Spleen (tissue), 11 donors: ENCODE measurements at regions not wholly inside any gene's neighbourhood (a gene's known extent, or its start where the extent isn't known, plus 50 kb on each side); places are given as distances from the start of the nearest gene placed in this dataset.
"Not testable (repeated sequence)": the region's sequence is repeated elsewhere in the genome, so short reads cannot be mapped to it uniquely, and the experiment has no call there.

Source experiments
- DNase-seq: peaks from one replicate; pipeline ENCODE4 v3.0.0-alpha.2; 2020
- H3K27ac ChIP-seq, 8 donors: fragments of 200-600 bp; sonication (generic) in 7 of 8; 1 replicate in 4 of 8; 2 replicates in 4 of 8; pipeline versions ENCODE4 v1.5.0 to v1.8.0; 2016 to 2021; ENCODE audit warnings: inconsistent platforms in 4 of 8, mild to moderate bottlenecking in 4 of 8, moderate library complexity in 1 of 8
- H3K27me3 ChIP-seq, 7 donors: fragments of 200-600 bp; sonication (generic) in 6 of 7; replicated peaks in 1 of 7; 1 replicate in 4 of 7; 2 replicates in 3 of 7; pipeline versions ENCODE4 v1.5.0 to v1.8.0; 2016 to 2021; ENCODE audit warnings: inconsistent platforms in 3 of 7, mild to moderate bottlenecking in 1 of 7
- H3K36me3 ChIP-seq, 6 donors: fragments of 200-600 bp; sonication (generic) in 5 of 6; 1 replicate in 4 of 6; 2 replicates in 2 of 6; pipeline versions ENCODE4 v1.5.0 to v1.8.0; 2016 to 2021; ENCODE audit warnings: inconsistent platforms in 2 of 6
- H3K4me1 ChIP-seq, 6 donors: fragments of 200-600 bp; sonication (generic) in 5 of 6; 1 replicate in 3 of 6; 2 replicates in 3 of 6; pipeline versions ENCODE4 v1.5.0 to v1.8.0; 2016 to 2021; ENCODE audit warnings: inconsistent platforms in 3 of 6
- H3K4me3 ChIP-seq, 8 donors: fragments of 200-600 bp; sonication (generic) in 7 of 8; 1 replicate in 4 of 8; 2 replicates in 4 of 8; pipeline versions ENCODE4 v1.5.0 to v1.8.0; 2016 to 2021; ENCODE audit warnings: inconsistent platforms in 4 of 8, mild to moderate bottlenecking in 4 of 8, moderate library complexity in 2 of 8
- H3K9me3 ChIP-seq, 8 donors: fragments of 200-600 bp; sonication (generic) in 7 of 8; 1 replicate in 4 of 8; 2 replicates in 4 of 8; pipeline versions ENCODE4 v1.5.0 to v1.8.0; 2016 to 2021; ENCODE audit warnings: inconsistent platforms in 4 of 8
- POLR2A ChIP-seq, 3 donors: fragments of 450-650 bp; IDR thresholded peaks; one replicate each; pipeline ENCODE4 v1.5.1; 2017; ENCODE audit warnings: antibody characterized with exemption in 3 of 3, mild to moderate bottlenecking in 1 of 3
- POLR2AphosphoS5 ChIP-seq, 3 donors: sonication (generic); formaldehyde crosslinking; IDR thresholded peaks; one replicate each; pipeline ENCODE4 v1.5.1; 2017; ENCODE audit warnings: antibody characterized with exemption in 3 of 3
- WGBS, 5 donors: extraction: QIAGEN DNeasy Blood & Tissue Kit in 3 of 5; methylation state at CpG; one replicate each; pipeline versions ENCODE4 v1.1.5 to v1.1.7; 2013 to 2018; 5-methylcytosine and 5-hydroxymethylcytosine counted together
- intact Hi-C: fragments of 100-400 bp; cut with DNase I; formaldehyde crosslinking; loops from one replicate; pipeline ENCODE4 v1.15.0; 2023; ENCODE audit warnings: low total_unique reads
- TF ChIP-seq, protein P1 (sequence below), 11 experiments: fragments of 200-600 bp in 7 of 11; fragments of 450-650 bp in 4 of 11; sonication (generic) in 4 of 11; IDR thresholded peaks in 8 of 11; conservative IDR thresholded peaks in 3 of 11; 1 replicate in 7 of 11; 2 replicates in 4 of 11; pipeline versions ENCODE4 v1.4.0 to v1.8.0; 2016 to 2021; ENCODE audit warnings: antibody characterized with exemption in 11 of 11, inconsistent platforms in 4 of 11, mild to moderate bottlenecking in 1 of 11
- donor health status: healthy with polysubstance abuse.
- donor health status: DM: no; HTN: no; CAD: no; lungs with moderate emphysema.
- donor health status: DM: no; HTN: no; CAD: no.
- donor health status: Bipolar disorder and iron deficiency.
- donor health status: healthy.
- donor health status: DM: no; HTN: no; CAD: no.
- donor health status: DM: yes; HTN: yes; CAD: no.

DNA sequence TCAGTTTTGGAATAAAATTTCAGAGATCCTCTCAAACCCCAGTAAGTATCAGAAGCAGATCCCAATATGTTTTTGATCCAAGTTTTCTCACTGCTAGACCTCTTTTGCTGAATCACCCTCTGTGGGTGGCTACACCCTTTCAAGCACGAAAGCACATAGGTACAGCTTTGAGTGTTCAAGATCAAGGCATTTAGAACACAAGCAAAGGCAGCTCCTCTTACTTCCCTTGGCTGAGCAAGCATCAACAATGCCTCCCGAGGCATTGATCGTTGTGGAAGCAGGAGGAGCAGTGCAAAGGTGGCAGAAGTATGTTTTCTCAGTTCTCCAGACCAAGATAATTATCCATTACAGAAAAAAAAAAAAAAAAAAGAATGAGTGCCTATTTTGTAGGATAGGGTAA lies 72.0 kb upstream of the TSPAN7 start:
- no peak overlapping the region for H3K27ac ChIP-seq

DNA sequence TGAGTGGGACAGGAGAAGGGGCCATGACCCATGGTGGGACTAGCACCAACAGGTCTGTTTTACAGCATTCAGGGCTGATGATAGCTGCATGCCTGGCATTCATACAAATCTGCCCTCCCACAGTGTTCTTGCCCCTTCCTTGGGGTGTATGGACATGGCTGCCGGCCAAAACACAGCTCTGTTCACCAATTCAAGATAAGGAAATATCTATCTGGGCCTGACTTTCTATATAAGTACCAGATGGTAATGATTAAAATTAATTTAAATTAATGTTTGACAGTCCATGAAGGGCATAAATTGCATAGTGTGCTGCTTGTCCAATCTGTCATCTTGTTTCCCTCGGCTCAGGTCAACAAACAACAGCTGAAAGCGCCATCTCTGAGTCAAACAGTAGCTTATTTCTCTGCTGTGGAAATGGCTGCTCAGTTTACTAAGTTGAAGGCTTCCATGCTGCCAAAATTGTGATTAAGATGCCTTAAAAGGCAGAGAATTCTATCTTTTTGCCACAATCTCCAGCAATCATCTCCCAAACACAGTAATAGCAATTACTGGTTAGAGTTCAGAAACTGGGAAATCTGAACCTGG lies 67.0 kb upstream of the TSPAN7 start:
- intact Hi-C loops = no loop called here
- no peak for DNase-seq
- Histone ChIP-seq H3K4me1 (no peaks in the 10 kb centered on the region), H3K27ac (peak overlapping the region in 2 of 8 donors; percentile 13 to 26), H3K27me3 (peaks cover 0 to 17% (median 0%) of the 10 kb centered on the region in 7 donors), H3K9me3 (no peaks in the 10 kb centered on the region), H3K36me3 (no peaks in the 10 kb centered on the region), H3K4me3 (no peak overlapping the region)
- no peak for TF ChIP-seq POLR2AphosphoS5 (IDR thresholded peaks at IDR 0.05)
- no peak for TF ChIP-seq POLR2A (IDR thresholded peaks at IDR 0.05)
- TF ChIP-seq, protein P1, sequence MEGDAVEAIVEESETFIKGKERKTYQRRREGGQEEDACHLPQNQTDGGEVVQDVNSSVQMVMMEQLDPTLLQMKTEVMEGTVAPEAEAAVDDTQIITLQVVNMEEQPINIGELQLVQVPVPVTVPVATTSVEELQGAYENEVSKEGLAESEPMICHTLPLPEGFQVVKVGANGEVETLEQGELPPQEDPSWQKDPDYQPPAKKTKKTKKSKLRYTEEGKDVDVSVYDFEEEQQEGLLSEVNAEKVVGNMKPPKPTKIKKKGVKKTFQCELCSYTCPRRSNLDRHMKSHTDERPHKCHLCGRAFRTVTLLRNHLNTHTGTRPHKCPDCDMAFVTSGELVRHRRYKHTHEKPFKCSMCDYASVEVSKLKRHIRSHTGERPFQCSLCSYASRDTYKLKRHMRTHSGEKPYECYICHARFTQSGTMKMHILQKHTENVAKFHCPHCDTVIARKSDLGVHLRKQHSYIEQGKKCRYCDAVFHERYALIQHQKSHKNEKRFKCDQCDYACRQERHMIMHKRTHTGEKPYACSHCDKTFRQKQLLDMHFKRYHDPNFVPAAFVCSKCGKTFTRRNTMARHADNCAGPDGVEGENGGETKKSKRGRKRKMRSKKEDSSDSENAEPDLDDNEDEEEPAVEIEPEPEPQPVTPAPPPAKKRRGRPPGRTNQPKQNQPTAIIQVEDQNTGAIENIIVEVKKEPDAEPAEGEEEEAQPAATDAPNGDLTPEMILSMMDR (IDR thresholded peaks at IDR 0.05 in 8 of 11, conservative IDR thresholded peaks at IDR 0.05 in 3 of 11) = no peak
- 49 to 72% (median 57%) methylated on average over 3 of the region's 3 CpGs for WGBS, 5 donors

More for the DNA sequence above, 72.0 kb upstream of the TSPAN7 start:
- TF ChIP-seq, protein P1 (IDR thresholded peaks at IDR 0.05 in 8 of 11, conservative IDR thresholded peaks at IDR 0.05 in 3 of 11) = no peak
- TF ChIP-seq POLR2AphosphoS5 (IDR thresholded peaks at IDR 0.05) (no peak), POLR2A (IDR thresholded peaks at IDR 0.05) (no peak)
- DNase-seq = no peak
- intact Hi-C loops = no loop called here
- H3K9me3 ChIP-seq = no peaks in the 10 kb centered on the region
- H3K27me3 ChIP-seq = peaks cover 0 to 15% (median 0%) of the 10 kb centered on the region in 7 donors
- 49 to 75% (median 67%) methylated on average over 3 of the region's 3 CpGs for WGBS, 5 donors
- no peaks in the 10 kb centered on the region for H3K4me1 ChIP-seq
- H3K36me3 ChIP-seq = no peaks in the 10 kb centered on the region
- H3K4me3 ChIP-seq = no peak overlapping the region

DNA sequence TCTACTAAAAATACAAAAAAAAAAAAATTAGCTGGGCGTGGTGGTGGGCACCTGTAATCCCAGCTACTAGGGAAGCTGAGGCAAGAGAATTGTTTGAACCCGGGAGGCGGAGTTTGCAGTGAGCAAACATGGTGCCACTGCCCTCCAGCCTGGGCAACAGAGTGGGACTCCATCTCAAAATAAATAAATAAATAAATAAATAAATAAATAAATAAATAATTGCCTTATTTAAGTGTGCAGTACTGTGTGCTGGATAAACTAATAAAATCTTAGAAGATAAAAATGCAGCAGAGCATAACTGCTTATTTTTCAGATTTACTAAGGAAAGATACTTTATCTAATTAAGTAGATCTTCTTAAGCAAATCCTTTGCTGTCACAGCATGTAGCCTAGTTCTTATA lies 61.7 kb upstream of the TSPAN7 start:
- H3K36me3 ChIP-seq, DNase-seq, H3K27me3 ChIP-seq, H3K27ac ChIP-seq, H3K4me3 ChIP-seq, H3K4me1 ChIP-seq, intact Hi-C loops: not testable (repeated sequence)
- peaks cover 0 to 27% (median 16%) of the 10 kb centered on the region in 8 donors for H3K9me3 ChIP-seq
- 88 to 96% (median 90%) methylated on average over 3 of the region's 3 CpGs for WGBS, 5 donors

DNA sequence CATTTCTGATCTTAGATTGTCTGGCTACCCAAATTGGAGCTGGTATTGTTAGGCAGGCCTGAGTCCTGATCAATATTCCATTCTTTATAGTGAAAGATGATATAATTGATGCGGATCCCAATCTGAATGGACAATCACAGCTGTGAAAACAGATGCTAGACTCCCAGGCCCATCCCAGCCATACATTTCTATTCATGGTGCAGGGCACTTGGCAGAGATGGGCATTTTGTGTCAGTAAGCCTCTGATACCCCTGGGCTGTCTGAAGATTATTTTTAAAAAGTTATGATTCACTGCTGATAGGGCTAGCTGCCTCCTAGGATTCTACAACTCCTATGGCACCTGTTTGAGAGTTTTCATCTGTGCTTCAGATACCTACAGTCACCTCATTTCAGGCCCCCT lies 61.2 kb upstream of the TSPAN7 start:
- Histone ChIP-seq H3K9me3 (peaks cover 0 to 31% (median 16%) of the 10 kb centered on the region in 8 donors), H3K36me3 (no peaks in the 10 kb centered on the region), H3K4me3 (no peak overlapping the region), H3K27ac (no peak overlapping the region), H3K4me1 (no peaks in the 10 kb centered on the region), H3K27me3 (peaks cover 0 to 10% (median 0%) of the 10 kb centered on the region in 7 donors)
- no peak for TF ChIP-seq POLR2A (IDR thresholded peaks at IDR 0.05)
- TF ChIP-seq, protein P1 (IDR thresholded peaks at IDR 0.05 in 8 of 11, conservative IDR thresholded peaks at IDR 0.05 in 3 of 11) = no peak
- no peak for TF ChIP-seq POLR2AphosphoS5 (IDR thresholded peaks at IDR 0.05)
- DNase-seq = no peak
- intact Hi-C loops = no loop called here
- 38 to 100% (median 90%) methylated on average over 1 of the region's 1 CpG for WGBS, 5 donors
